Spleen (tissue), 7 donors: ENCODE measurements at regions not wholly inside any gene's neighbourhood (a gene's known extent, or its start where the extent isn't known, plus 50 kb on each side); places are given as distances from the start of the nearest gene placed in this dataset.

Experiments used
- POLR2A ChIP-seq, 3 donors: fragments of 450-650 bp; IDR thresholded peaks; one replicate each; pipeline ENCODE4 v1.5.1; 2017; ENCODE audit warnings: antibody characterized with exemption in 3 of 3, mild to moderate bottlenecking in 1 of 3
- TF ChIP-seq, protein P1 (sequence below), 11 experiments: fragments of 200-600 bp in 7 of 11; fragments of 450-650 bp in 4 of 11; sonication (generic) in 4 of 11; IDR thresholded peaks in 8 of 11; conservative IDR thresholded peaks in 3 of 11; 1 replicate in 7 of 11; 2 replicates in 4 of 11; pipeline versions ENCODE4 v1.4.0 to v1.8.0; 2016 to 2021; ENCODE audit warnings: antibody characterized with exemption in 11 of 11, inconsistent platforms in 4 of 11, mild to moderate bottlenecking in 1 of 11
- donor health status: DM: no; HTN: no; CAD: no; lungs with moderate emphysema.
- donor health status: DM: no; HTN: no; CAD: no.
- donor health status: DM: no; HTN: no; CAD: no.

- no peak for TF ChIP-seq POLR2A (IDR thresholded peaks at IDR 0.05)
- TF ChIP-seq, protein P1, sequence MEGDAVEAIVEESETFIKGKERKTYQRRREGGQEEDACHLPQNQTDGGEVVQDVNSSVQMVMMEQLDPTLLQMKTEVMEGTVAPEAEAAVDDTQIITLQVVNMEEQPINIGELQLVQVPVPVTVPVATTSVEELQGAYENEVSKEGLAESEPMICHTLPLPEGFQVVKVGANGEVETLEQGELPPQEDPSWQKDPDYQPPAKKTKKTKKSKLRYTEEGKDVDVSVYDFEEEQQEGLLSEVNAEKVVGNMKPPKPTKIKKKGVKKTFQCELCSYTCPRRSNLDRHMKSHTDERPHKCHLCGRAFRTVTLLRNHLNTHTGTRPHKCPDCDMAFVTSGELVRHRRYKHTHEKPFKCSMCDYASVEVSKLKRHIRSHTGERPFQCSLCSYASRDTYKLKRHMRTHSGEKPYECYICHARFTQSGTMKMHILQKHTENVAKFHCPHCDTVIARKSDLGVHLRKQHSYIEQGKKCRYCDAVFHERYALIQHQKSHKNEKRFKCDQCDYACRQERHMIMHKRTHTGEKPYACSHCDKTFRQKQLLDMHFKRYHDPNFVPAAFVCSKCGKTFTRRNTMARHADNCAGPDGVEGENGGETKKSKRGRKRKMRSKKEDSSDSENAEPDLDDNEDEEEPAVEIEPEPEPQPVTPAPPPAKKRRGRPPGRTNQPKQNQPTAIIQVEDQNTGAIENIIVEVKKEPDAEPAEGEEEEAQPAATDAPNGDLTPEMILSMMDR (IDR thresholded peaks at IDR 0.05 in 8 of 11, conservative IDR thresholded peaks at IDR 0.05 in 3 of 11), result no peak
Measured at GRCh38 chr2:189260361-189260814, 80.8 kb upstream of the COL5A2 start.
